SIG-M5 (cell line): ENCODE measurements at regions not wholly inside any gene's neighbourhood (a gene's known extent, or its start where the extent isn't known, plus 50 kb on each side); places are given as distances from the start of the nearest gene placed in this dataset.
"Not testable (repeated sequence)": the region's sequence is repeated elsewhere in the genome, so short reads cannot be mapped to it uniquely, and the experiment has no call there.

ENCODE experiments used
- DNase-seq: peaks from one replicate; lab custom pipeline; 2025; lab: John Stamatoyannopoulos, UW

GRCh38 chr3:80618295-80619256 is 850.8 kb upstream of the ROBO1 start:
- no peak for DNase-seq

DNA sequence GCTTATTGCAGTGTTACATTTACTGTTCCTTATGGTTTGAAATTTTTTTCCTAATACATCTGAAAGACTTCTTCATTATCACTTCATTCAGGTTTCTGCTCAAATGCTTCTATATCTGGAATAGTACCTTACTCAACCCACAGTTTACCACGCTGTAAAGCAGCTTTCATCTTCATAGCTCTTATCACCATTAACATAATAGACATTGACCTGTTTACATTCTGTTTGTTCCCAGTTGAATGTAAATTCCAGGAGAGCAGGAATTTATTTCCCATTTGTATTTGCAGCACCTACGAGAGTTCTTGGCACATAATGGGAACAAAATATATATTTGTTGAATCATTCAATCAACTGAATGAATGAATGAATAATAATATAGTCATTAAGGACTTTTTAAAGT is 844.6 kb upstream of the ROBO1 start:
- no peak for DNase-seq

- not testable (repeated sequence) for DNase-seq
Observed at GRCh38 chr3:80608072-80608471, 840.3 kb upstream of the ROBO1 start.

GRCh38 chr3:80606073-80606472 is 838.3 kb upstream of the ROBO1 start:
- DNase-seq: no peak

DNA sequence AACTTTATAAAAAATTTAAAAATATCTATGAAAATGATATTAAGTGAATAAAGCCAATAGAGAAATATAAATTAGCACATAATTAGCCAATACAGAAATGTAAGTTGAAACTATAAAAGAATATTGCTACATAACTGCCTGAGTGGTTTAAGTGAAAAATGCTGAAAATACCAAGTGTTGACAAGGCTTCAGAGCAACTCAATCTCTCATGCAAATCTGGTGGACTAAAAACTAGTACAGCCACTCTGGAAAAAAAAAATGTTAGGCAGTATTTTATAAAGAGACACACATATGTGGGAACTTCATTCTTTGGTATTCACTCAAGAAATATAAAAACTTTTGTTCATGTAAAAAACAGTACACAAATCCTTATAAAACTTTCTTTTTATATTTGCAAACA is 833.7 kb upstream of the ROBO1 start:
- no peak for DNase-seq

GRCh38 chr3:80592792-80593191 is 825.0 kb upstream of the ROBO1 start:
- no peak for DNase-seq

GRCh38 chr3:80586338-80586737 is 818.5 kb upstream of the ROBO1 start:
- no peak for DNase-seq

- DNase-seq: no peak
Observed at GRCh38 chr3:80580146-80580545, 812.3 kb upstream of the ROBO1 start.

GRCh38 chr3:80564391-80564790 is 796.6 kb upstream of the ROBO1 start:
- no peak for DNase-seq

DNA sequence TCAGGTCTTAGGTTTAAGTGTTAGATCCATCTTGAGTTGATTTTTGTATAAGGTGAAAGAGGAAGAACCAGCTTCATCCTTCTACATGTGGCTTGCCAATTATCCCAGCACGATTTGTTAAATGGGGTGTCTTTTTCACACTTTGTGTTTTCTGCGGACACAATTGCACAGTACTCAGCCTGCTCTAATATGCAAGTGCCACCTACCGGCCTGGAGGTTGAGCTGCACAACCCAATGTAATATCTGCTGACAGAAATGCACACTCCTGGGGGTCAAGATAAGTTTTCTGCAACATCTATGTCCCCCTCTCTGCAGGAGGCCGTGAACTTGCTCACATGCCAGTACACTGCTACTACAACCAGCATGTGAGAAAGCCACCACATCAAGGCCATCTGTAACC is 791.9 kb upstream of the ROBO1 start:
- no peak for DNase-seq

GRCh38 chr3:80556763-80557162 is 789.0 kb upstream of the ROBO1 start:
- no peak for DNase-seq

- no peak for DNase-seq
Observed at GRCh38 chr3:80554304-80554703, 786.5 kb upstream of the ROBO1 start.

DNA sequence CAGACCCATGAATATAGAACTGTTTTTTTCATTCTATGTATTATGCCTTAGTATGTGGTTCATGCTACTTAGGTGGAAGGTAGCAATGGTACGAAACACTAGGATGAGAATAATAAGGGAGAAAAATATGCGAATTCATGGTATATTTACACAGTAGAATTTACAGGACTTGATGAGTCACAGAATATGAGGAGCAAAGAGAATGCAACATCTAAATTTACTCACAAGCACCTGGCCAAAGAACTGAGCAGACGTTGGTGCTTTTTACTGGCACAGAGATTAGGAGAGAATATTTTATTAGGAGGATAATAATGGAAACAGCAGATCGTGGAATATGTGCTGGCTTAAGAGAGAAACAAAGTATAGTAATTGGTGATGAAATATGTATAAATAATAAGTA is 785.4 kb upstream of the ROBO1 start:
- DNase-seq: no peak

DNA sequence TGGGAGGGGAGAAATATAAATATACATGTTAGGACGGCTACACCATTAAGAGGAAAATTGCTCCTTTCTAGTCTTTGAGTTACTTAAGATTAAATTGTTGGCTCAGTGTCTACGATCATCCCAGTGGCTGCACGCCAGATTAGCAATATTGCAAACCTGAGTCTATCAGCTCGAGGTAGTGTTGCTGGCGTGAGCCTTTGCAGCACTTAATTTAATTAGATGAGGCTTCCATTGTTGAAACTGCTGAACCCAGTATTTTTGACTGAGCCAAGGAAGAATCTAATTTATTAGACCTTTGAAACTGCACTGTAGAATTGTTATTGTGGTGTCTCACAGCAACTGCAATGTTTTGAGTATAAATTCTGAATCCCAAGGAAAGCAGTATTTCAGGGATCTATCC is 782.4 kb upstream of the ROBO1 start:
- no peak for DNase-seq

GRCh38 chr3:80549173-80549572 is 781.4 kb upstream of the ROBO1 start:
- no peak for DNase-seq

DNA sequence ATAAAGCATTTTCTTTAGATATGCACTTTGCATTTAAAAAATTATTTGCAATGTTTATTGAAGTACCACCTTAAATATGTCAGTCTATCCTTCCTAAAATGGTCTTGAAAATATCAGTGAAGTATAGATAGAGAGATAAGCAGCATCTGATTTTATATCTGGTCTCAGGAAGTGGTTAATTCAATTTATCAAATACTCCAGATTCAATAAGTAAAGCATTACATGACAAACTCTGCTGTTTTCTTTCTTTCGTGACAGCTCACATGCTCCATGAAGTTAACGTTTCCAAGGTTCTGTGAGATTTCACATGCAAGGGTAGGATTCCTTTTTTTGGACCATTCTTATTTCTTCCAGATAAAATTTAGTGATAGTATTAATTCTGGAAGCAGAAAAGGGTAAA is 775.4 kb upstream of the ROBO1 start:
- no peak for DNase-seq

DNA sequence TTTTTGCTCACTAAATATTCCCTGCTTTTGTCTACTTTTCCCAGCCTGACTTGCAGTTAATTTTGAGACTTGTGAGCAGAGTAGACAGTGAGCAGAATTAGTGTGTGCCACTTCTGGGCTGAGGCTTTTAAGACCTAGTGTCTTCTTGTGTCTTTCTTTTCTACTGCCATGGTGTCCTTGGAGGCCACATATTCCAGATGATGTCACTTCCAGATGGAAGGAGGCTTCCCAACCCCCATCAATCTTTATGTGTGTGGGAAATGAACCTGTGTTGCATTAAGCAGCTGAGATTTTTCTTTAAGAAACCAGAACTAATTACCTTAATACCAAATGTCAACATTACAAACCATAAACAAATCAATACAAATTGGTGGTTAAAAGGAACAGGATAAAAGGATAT is 774.7 kb upstream of the ROBO1 start:
- DNase-seq: no peak

GRCh38 chr3:80537680-80538079 is 769.9 kb upstream of the ROBO1 start:
- no peak for DNase-seq

GRCh38 chr3:80535286-80535685 is 767.5 kb upstream of the ROBO1 start:
- DNase-seq: no peak

DNA sequence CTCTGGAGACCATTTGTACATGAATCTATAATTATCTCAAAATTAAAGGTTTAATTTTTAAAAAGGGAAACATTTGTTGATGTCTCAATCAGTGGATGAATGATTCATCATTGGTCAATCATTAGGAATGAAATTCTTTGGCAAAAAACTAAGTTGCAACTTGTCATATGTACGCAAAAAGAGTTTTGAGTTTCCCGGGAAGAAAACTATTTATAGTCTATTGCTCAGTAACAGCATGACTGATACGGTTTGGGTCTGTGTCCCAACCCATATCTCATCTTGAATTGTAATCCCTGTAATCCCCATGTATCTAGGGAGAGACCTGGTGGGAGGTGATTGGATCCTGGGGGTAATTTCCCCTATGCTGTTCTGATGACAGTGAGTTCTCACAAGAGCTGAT is 765.8 kb upstream of the ROBO1 start:
- DNase-seq: no peak

DNA sequence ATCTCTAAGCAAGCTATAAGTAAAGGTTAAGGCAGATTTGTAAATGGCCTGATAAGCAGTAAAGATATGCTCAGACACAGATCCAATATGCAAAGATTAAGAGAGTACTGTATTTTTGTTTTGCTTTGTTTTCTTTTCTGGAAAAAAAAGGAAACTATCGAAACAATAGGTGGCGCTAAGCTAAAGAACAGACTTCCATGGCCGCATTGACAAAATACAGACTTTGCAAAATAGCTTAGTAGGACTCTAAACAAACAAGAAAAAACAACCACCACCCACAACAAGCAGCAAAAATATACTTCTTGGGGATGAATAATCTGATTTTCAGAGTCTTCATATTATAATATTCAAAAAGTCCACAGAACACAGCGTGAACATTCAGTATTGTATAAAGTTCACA is 758.4 kb upstream of the ROBO1 start:
- no peak for DNase-seq

GRCh38 chr3:80521081-80521480 is 753.3 kb upstream of the ROBO1 start:
- no peak for DNase-seq

- DNase-seq: no peak
Observed at GRCh38 chr3:80519436-80519835, 751.6 kb upstream of the ROBO1 start.

GRCh38 chr3:80496452-80496851 is 728.7 kb upstream of the ROBO1 start:
- no peak for DNase-seq
